HepG2 (cell line): ENCODE measurements at regions not wholly inside any gene's neighbourhood (a gene's known extent, or its start where the extent isn't known, plus 50 kb on each side); places are given as distances from the start of the nearest gene placed in this dataset.

Source experiments
- ATAC-seq: fragments of 200-7000 bp; cut with Tn5 transposase; 3 replicates; pipeline ENCODE4 v1.9.1; 2020; ENCODE audit warnings: mild to moderate bottlenecking, moderate library complexity
- BruUV-seq: library from RNA; stranded (reverse); fragments of 400-500 nt; replicated peaks from 2 replicates; lab custom pipeline; 2021; lab: Mats Ljungman, UMichigan
- CTCF ChIA-PET: fragments of 300-600 bp; formaldehyde crosslinking; extraction: SDS; loops from one replicate; lab custom pipeline; 2021; ENCODE audit warnings: low total read pairs, inconsistent platforms, low intra/inter-chr PET ratio; lab: Yijun Ruan, JAX
- POLR2A ChIA-PET: fragments of 350-600 bp; sonication (Branson Sonifier 250); formaldehyde crosslinking; loops from one replicate; lab custom pipeline; 2020; ENCODE audit warnings: antibody characterized with exemption, inconsistent platforms; lab: Yijun Ruan, JAX
- DNase-seq: peaks from one replicate; pipeline ENCODE4 v3.0.0-alpha.2; 2015; ENCODE audit warnings: low spot score
- FAIRE-seq: peaks from 3 replicates; lab custom pipeline; 2011; peaks lifted over from hg19 to GRCh38; lab: Jason Lieb, UNC
- H2AFZ ChIP-seq: one replicate; pipeline ENCODE4 v1.6.1; 2011; ENCODE audit warnings: low read length, inconsistent platforms
- H3K27ac ChIP-seq: fragments of 300-600 bp; 3 replicates; pipeline ENCODE4 v1.8.0; 2011; ENCODE audit warnings: mixed run types, mild to moderate bottlenecking, mixed read lengths, low read length, inconsistent platforms; ENCODE audit not compliant: insufficient read depth; ENCODE audit errors: extremely low read length
- H3K27me3 ChIP-seq, 2 experiments: fragments of 200-600 bp in 1 of 2; 2 replicates in 1 of 2; 3 replicates in 1 of 2; pipeline versions ENCODE4 v1.6.0 to v1.8.0; 2011; ENCODE audit warnings: low read length in 2 of 2, mild to moderate bottlenecking in 2 of 2, moderate library complexity in 2 of 2, inconsistent platforms in 1 of 2; ENCODE audit not compliant: insufficient read depth in 2 of 2, control insufficient read depth in 1 of 2
- H3K36me3 ChIP-seq, 2 experiments: fragments of 200-600 bp in 1 of 2; replicated peaks in 1 of 2; 2 replicates in 1 of 2; 3 replicates in 1 of 2; pipeline versions ENCODE4 v1.5.1 to v1.8.0; 2011; ENCODE audit warnings: low read length in 2 of 2, inconsistent platforms in 1 of 2; ENCODE audit not compliant: insufficient read depth in 2 of 2, control insufficient read depth in 1 of 2
- H3K4me1 ChIP-seq: 2 replicates; pipeline ENCODE4 v1.5.1; 2012; ENCODE audit warnings: low read length, inconsistent platforms; ENCODE audit not compliant: insufficient read depth
- H3K4me2 ChIP-seq: 2 replicates; pipeline ENCODE4 v1.6.0; 2011; ENCODE audit warnings: low read depth, low read length, inconsistent platforms
- H3K4me3 ChIP-seq, 3 experiments: fragments of 200-600 bp in 1 of 3; sonication (generic), shearing (Covaris generic) in 1 of 3; replicated peaks in 1 of 3; 2 replicates each; pipeline ENCODE4 v1.5.1; 2011 to 2016; ENCODE audit warnings: low read length in 3 of 3, inconsistent platforms in 2 of 3, low read depth in 2 of 3, mild to moderate bottlenecking in 2 of 3, control low read depth in 1 of 3, mixed read lengths in 1 of 3; ENCODE audit not compliant: insufficient read depth in 1 of 3
- H3K79me2 ChIP-seq: one replicate; pipeline ENCODE4 v1.6.1; 2011; ENCODE audit warnings: low read length, inconsistent platforms; ENCODE audit not compliant: insufficient read depth
- H3K9ac ChIP-seq: 2 replicates; pipeline ENCODE4 v1.6.0; 2011; ENCODE audit warnings: mild to moderate bottlenecking, low read depth, low read length, inconsistent platforms; ENCODE audit not compliant: insufficient read depth
- H3K9me3 ChIP-seq: 2 replicates; pipeline ENCODE4 v1.5.1; 2012; ENCODE audit warnings: mild to moderate bottlenecking, low read length
- H4K20me1 ChIP-seq: 2 replicates; pipeline ENCODE4 v1.6.0; 2011; ENCODE audit warnings: inconsistent platforms, mild to moderate bottlenecking, low read length, moderate library complexity; ENCODE audit not compliant: insufficient read depth
- HMGA1 ChIP-seq: sonication (generic); formaldehyde crosslinking; conservative IDR thresholded peaks from 2 replicates; pipeline ENCODE4 v1.4.0; 2020; ENCODE audit warnings: missing genetic modification reagents
- IKZF5 ChIP-seq: IDR thresholded peaks from 2 replicates; pipeline ENCODE4 v1.6.1; 2018; ENCODE audit warnings: missing genetic modification reagents, mild to moderate bottlenecking, missing compliant biosample characterization
- MYPOP ChIP-seq: sonication (generic); formaldehyde crosslinking; IDR thresholded peaks from 2 replicates; pipeline ENCODE4 v1.8.1; 2023; ENCODE audit warnings: mild to moderate bottlenecking, moderate library complexity, missing genetic modification reagents
- SIX4 ChIP-seq: sonication (generic); formaldehyde crosslinking; IDR thresholded peaks from 2 replicates; pipeline ENCODE4 v1.4.0; 2020; ENCODE audit warnings: missing genetic modification reagents
- ZNF24 ChIP-seq: fragments of 450-650 bp; IDR thresholded peaks from 2 replicates; pipeline ENCODE4 v1.6.1; 2017; ENCODE audit warnings: antibody characterized with exemption, mild to moderate bottlenecking
- ZNF431 ChIP-seq: sonication (generic); formaldehyde crosslinking; IDR thresholded peaks from 2 replicates; pipeline ENCODE4 v1.9.0; 2022; ENCODE audit warnings: missing genetic modification reagents, low read depth, mild to moderate bottlenecking, borderline replicate concordance
- ZNF552 ChIP-seq: sonication (generic); formaldehyde crosslinking; IDR thresholded peaks from 2 replicates; pipeline ENCODE4 v1.9.0; 2022; ENCODE audit warnings: missing genetic modification reagents, mild to moderate bottlenecking, borderline replicate concordance
- ZSCAN12 ChIP-seq: sonication (generic); formaldehyde crosslinking; IDR thresholded peaks from 2 replicates; pipeline ENCODE4 v1.9.0; 2021; ENCODE audit warnings: mild to moderate bottlenecking, missing genetic modification reagents
- ZSCAN25 ChIP-seq: sonication (generic); formaldehyde crosslinking; IDR thresholded peaks from 2 replicates; pipeline ENCODE4 v1.8.0; 2022; ENCODE audit warnings: mild to moderate bottlenecking, missing genetic modification reagents
- WGBS: methylation state at CpG from one replicate; pipeline ENCODE4 v1.1.6; 2017; ENCODE audit warnings: low lambda C conversion rate; 5-methylcytosine and 5-hydroxymethylcytosine counted together
- in situ Hi-C: cut with HindIII; loops from 2 replicates; pipeline ENCODE4 v1.10.0; 2017; ENCODE audit warnings: low pct_unique_long_range_greater_than_20kb; ENCODE audit not compliant: extremely low pct_ligation_motif_present
- intact Hi-C: fragments of 100-400 bp; cut with micrococcal nuclease; formaldehyde crosslinking; loops from one replicate; pipeline ENCODE4 v1.10.0; 2022; ENCODE audit not compliant: unreplicated experiment
- TF ChIP-seq, protein P1 (sequence below): sonication (generic); formaldehyde crosslinking; IDR thresholded peaks from 2 replicates; pipeline ENCODE4 v1.8.1; 2023; ENCODE audit warnings: mild to moderate bottlenecking, inconsistent platforms, moderate library complexity, missing genetic modification reagents, borderline replicate concordance
- TF ChIP-seq, protein P2 (sequence below): IDR thresholded peaks from 2 replicates; pipeline ENCODE4 v1.6.1; 2012; ENCODE audit warnings: low read length, improper control_type of control experiment

GRCh38 chr2:240230291-240230931 is 90.0 kb upstream of the OTOS start:
- no peak overlapping the region for H3K4me2 ChIP-seq
- H3K9me3 ChIP-seq, result peaks cover 8% of the 10 kb centered on the region
- 16% methylated on average over 9 of the region's 9 CpGs for WGBS
- no peak overlapping the region for H3K9ac ChIP-seq
- ChIA-PET POLR2A (no interaction called here), CTCF (interaction anchor here (1.3 kb wide), 1 partner anchor 208 kb away, joined by 3 read pairs; no protein-coding TSS in a partner anchor)
- intact Hi-C loops (loop anchor here (10.0 kb wide), 1 partner anchor 114 kb away; no protein-coding TSS in a partner anchor), in situ Hi-C loops (loop anchor here (5.0 kb wide), 1 partner anchor 207 kb away; the partner anchor contains the start of gene GPC1)
- FAIRE-seq (no peak), DNase-seq (no peak), ATAC-seq (no peak)
- H3K27me3 ChIP-seq, result peaks cover 9 to 58% of the 10 kb centered on the region in 2 experiments
- 0 out of 2 replicates have a peak, but pooled peaks cover 10% of the 10 kb centered on the region for H3K4me1 ChIP-seq
- H2AFZ ChIP-seq, result no peak overlapping the region
- H3K36me3 ChIP-seq, result no peaks in the 10 kb centered on the region
- H4K20me1 ChIP-seq, result peaks cover 5% of the 10 kb centered on the region; the same call in 1 of the 2 replicates
- no peak overlapping the region for H3K27ac ChIP-seq
- BruUV-seq, result no TSS peak
- H3K79me2 ChIP-seq, result no peaks in the 10 kb centered on the region
- H3K4me3 ChIP-seq, result no peak overlapping the region
- TF ChIP-seq ZNF552 (CRISPR knock-in tag), result no peak
- TF ChIP-seq HMGA1, result no peak
- TF ChIP-seq SIX4 (CRISPR knock-in tag), result no peak
- no peak for TF ChIP-seq ZNF431 (CRISPR knock-in tag)
- TF ChIP-seq IKZF5 (CRISPR knock-in tag), result no peak
- TF ChIP-seq ZSCAN25 (CRISPR knock-in tag), result no peak
- TF ChIP-seq ZSCAN12 (CRISPR knock-in tag), result no peak
- TF ChIP-seq, protein P1, sequence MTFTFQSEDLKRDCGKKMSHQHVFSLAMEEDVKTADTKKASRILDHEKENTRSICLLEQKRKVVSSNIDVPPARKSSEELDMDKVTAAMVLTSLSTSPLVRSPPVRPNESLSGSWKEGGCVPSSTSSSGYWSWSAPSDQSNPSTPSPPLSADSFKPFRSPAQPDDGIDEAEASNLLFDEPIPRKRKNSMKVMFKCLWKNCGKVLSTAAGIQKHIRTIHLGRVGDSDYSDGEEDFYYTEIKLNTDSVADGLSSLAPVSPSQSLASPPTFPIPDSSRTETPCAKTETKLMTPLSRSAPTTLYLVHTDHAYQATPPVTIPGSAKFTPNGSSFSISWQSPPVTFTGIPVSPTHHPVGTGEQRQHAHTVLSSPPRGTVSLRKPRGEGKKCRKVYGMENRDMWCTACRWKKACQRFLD (CRISPR knock-in tag), result no peak
- TF ChIP-seq, protein P2, sequence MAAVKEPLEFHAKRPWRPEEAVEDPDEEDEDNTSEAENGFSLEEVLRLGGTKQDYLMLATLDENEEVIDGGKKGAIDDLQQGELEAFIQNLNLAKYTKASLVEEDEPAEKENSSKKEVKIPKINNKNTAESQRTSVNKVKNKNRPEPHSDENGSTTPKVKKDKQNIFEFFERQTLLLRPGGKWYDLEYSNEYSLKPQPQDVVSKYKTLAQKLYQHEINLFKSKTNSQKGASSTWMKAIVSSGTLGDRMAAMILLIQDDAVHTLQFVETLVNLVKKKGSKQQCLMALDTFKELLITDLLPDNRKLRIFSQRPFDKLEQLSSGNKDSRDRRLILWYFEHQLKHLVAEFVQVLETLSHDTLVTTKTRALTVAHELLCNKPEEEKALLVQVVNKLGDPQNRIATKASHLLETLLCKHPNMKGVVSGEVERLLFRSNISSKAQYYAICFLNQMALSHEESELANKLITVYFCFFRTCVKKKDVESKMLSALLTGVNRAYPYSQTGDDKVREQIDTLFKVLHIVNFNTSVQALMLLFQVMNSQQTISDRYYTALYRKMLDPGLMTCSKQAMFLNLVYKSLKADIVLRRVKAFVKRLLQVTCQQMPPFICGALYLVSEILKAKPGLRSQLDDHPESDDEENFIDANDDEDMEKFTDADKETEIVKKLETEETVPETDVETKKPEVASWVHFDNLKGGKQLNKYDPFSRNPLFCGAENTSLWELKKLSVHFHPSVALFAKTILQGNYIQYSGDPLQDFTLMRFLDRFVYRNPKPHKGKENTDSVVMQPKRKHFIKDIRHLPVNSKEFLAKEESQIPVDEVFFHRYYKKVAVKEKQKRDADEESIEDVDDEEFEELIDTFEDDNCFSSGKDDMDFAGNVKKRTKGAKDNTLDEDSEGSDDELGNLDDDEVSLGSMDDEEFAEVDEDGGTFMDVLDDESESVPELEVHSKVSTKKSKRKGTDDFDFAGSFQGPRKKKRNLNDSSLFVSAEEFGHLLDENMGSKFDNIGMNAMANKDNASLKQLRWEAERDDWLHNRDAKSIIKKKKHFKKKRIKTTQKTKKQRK, result no peak
- TF ChIP-seq ZNF24, result no peak
- TF ChIP-seq MYPOP, result no peak
